Hepatic stellate cell (primary cell): ENCODE measurements at regions not wholly inside any gene's neighbourhood (a gene's known extent, or its start where the extent isn't known, plus 50 kb on each side); places are given as distances from the start of the nearest gene placed in this dataset.
"Not testable (repeated sequence)": the region's sequence is repeated elsewhere in the genome, so short reads cannot be mapped to it uniquely, and the experiment has no call there.

ENCODE experiments used
- DNase-seq: peaks from one replicate; pipeline ENCODE4 v3.0.0; 2011; ENCODE audit warnings: low spot score

GRCh38 chr22:48301421-48301820, 1526.3 kb downstream of the BRD1 start:
- DNase-seq, result no peak

GRCh38 chr22:48300877-48301276, 1526.8 kb downstream of the BRD1 start:
- no peak for DNase-seq

GRCh38 chr22:48299801-48300200, 1527.9 kb downstream of the BRD1 start:
- DNase-seq, result no peak

GRCh38 chr22:48299124-48299523, 1528.5 kb downstream of the BRD1 start:
- no peak for DNase-seq

GRCh38 chr22:48297296-48297695, 1530.4 kb downstream of the BRD1 start:
- no peak for DNase-seq

- not testable (repeated sequence) for DNase-seq
Measured at GRCh38 chr22:48289954-48290353, 1527.5 kb downstream of the TBC1D22A start.

GRCh38 chr22:48288376-48288940, 1526.0 kb downstream of the TBC1D22A start:
- no peak for DNase-seq

GRCh38 chr22:48287031-48287430, 1524.6 kb downstream of the TBC1D22A start:
- no peak for DNase-seq

- DNase-seq, result no peak
Measured at GRCh38 chr22:48284671-48285070, 1522.2 kb downstream of the TBC1D22A start.

GRCh38 chr22:48282804-48283203, 1520.4 kb downstream of the TBC1D22A start:
- DNase-seq, result no peak

GRCh38 chr22:48279461-48279756, 1517.0 kb downstream of the TBC1D22A start:
- DNase-seq, result no peak

GRCh38 chr22:48278620-48279460, 1516.4 kb downstream of the TBC1D22A start:
- no peak for DNase-seq

- no peak for DNase-seq
Measured at GRCh38 chr22:48277868-48278581, 1515.6 kb downstream of the TBC1D22A start.

- no peak for DNase-seq
Measured at GRCh38 chr22:48276994-48277867, 1514.8 kb downstream of the TBC1D22A start.

GRCh38 chr22:48275412-48275811, 1513.0 kb downstream of the TBC1D22A start:
- no peak for DNase-seq

- no peak for DNase-seq
Measured at GRCh38 chr22:48270731-48271130, 1508.3 kb downstream of the TBC1D22A start.

GRCh38 chr22:48268771-48269552, 1506.5 kb downstream of the TBC1D22A start:
- no peak for DNase-seq

- no peak for DNase-seq
Measured at GRCh38 chr22:48268293-48268692, 1505.8 kb downstream of the TBC1D22A start.

GRCh38 chr22:48267681-48268080, 1505.2 kb downstream of the TBC1D22A start:
- no peak for DNase-seq

- DNase-seq, result no peak
Measured at GRCh38 chr22:48265000-48265625, 1502.7 kb downstream of the TBC1D22A start.

- no peak for DNase-seq
Measured at GRCh38 chr22:48264586-48264985, 1502.1 kb downstream of the TBC1D22A start.
